Endothelial cell of umbilical vein (primary cell): ENCODE measurements at regions not wholly inside any gene's neighbourhood (a gene's known extent, or its start where the extent isn't known, plus 50 kb on each side); places are given as distances from the start of the nearest gene placed in this dataset.

Experiments
- BruUV-seq: library from RNA; stranded (reverse); fragments of 400-500 nt; replicated peaks from 2 replicates; lab custom pipeline; 2021; lab: Mats Ljungman, UMichigan
- CTCF ChIA-PET: fragments of 300-600, 350-600 bp; sonication (Branson Sonifier 250); formaldehyde crosslinking; loops from one replicate; lab custom pipeline; 2021; ENCODE audit warnings: antibody characterized with exemption, inconsistent platforms; lab: Charles Lee
- POLR2A ChIA-PET: fragments of 300-600, 350-600 bp; sonication (Branson Sonifier 250); formaldehyde crosslinking; loops from one replicate; lab custom pipeline; 2021; ENCODE audit warnings: antibody characterized with exemption, inconsistent platforms; lab: Charles Lee
- DNase-seq: peaks from one replicate; pipeline ENCODE4 v3.0.0-alpha.2; 2011; ENCODE audit warnings: low read depth, low spot score
- FAIRE-seq: peaks from 2 replicates; lab custom pipeline; 2011; peaks lifted over from hg19 to GRCh38; lab: Jason Lieb, UNC
- H2AFZ ChIP-seq: 2 replicates; pipeline ENCODE4 v1.6.0; 2012; ENCODE audit warnings: low read depth, low read length, control low read depth, inconsistent platforms
- H3K27ac ChIP-seq: 2 replicates; pipeline ENCODE4 v1.5.1; 2011; ENCODE audit warnings: low read depth, mild to moderate bottlenecking, control low read depth, low read length, moderate library complexity; ENCODE audit not compliant: insufficient read depth
- H3K27me3 ChIP-seq, 2 experiments: 2 replicates each; pipeline versions ENCODE4 v1.6.0 to v1.6.1; 2011; ENCODE audit warnings: low read length in 2 of 2, mixed read lengths in 1 of 2; ENCODE audit not compliant: control insufficient read depth in 2 of 2, insufficient read depth in 2 of 2
- H3K36me3 ChIP-seq, 2 experiments: 2 replicates in 1 of 2; 3 replicates in 1 of 2; pipeline ENCODE4 v1.5.1; 2011; ENCODE audit warnings: low read length in 2 of 2, mild to moderate bottlenecking in 1 of 2, moderate library complexity in 1 of 2; ENCODE audit not compliant: control insufficient read depth in 2 of 2, insufficient read depth in 2 of 2; ENCODE audit errors: extremely low read depth in 1 of 2
- H3K4me1 ChIP-seq: 3 replicates; pipeline ENCODE4 v1.5.1; 2011; ENCODE audit warnings: mild to moderate bottlenecking, low read length; ENCODE audit not compliant: control insufficient read depth, insufficient read depth; ENCODE audit errors: extremely low read depth
- H3K4me2 ChIP-seq: 2 replicates; pipeline ENCODE4 v1.6.1; 2011; ENCODE audit warnings: low read length, control low read depth, mixed read lengths; ENCODE audit not compliant: insufficient read depth
- H3K4me3 ChIP-seq, 3 experiments: fragments of 200-600 bp in 1 of 3; sonication (generic), shearing (Covaris generic) in 1 of 3; replicated peaks in 1 of 3; 2 replicates each; pipeline ENCODE4 v1.5.1; 2011 to 2016; ENCODE audit warnings: control low read depth in 3 of 3, low read length in 3 of 3, mild to moderate bottlenecking in 2 of 3, inconsistent platforms in 1 of 3, low read depth in 1 of 3, moderate library complexity in 1 of 3; ENCODE audit not compliant: insufficient read depth in 1 of 3
- H3K79me2 ChIP-seq: 2 replicates; pipeline ENCODE4 v1.6.0; 2012; ENCODE audit warnings: low read length, inconsistent platforms; ENCODE audit not compliant: control insufficient read depth, insufficient read depth
- H3K9ac ChIP-seq: replicated peaks from 2 replicates; pipeline ENCODE3; 2011; ENCODE audit warnings: low read length, control low read depth; ENCODE audit not compliant: insufficient read depth; ENCODE audit errors: extremely low read depth
- H3K9me1 ChIP-seq: replicated peaks from 3 replicates; pipeline ENCODE4 v1.6.0; 2011; ENCODE audit warnings: mild to moderate bottlenecking, low read length; ENCODE audit not compliant: control insufficient read depth, insufficient read depth; ENCODE audit errors: extremely low read depth
- H3K9me3 ChIP-seq: replicated peaks from 2 replicates; pipeline ENCODE4 v1.5.1; 2012; ENCODE audit warnings: low read length, inconsistent platforms; ENCODE audit not compliant: control insufficient read depth, insufficient read depth
- H4K20me1 ChIP-seq: replicated peaks from 2 replicates; pipeline ENCODE3; 2011; ENCODE audit warnings: mild to moderate bottlenecking, low read length; ENCODE audit not compliant: control insufficient read depth, insufficient read depth; ENCODE audit errors: extremely low read depth
- EZH2 ChIP-seq: IDR thresholded peaks from 2 replicates; pipeline ENCODE4 v1.6.1; 2012; ENCODE audit warnings: borderline replicate concordance, low read depth, mild to moderate bottlenecking, moderate library complexity, low read length, inconsistent platforms; ENCODE audit not compliant: severe bottlenecking
- FOS ChIP-seq: IDR thresholded peaks from 2 replicates; pipeline ENCODE4 v1.6.1; 2011; ENCODE audit warnings: mild to moderate bottlenecking, low read length, moderate library complexity, borderline replicate concordance; ENCODE audit not compliant: insufficient read depth
- GATA2 ChIP-seq: IDR thresholded peaks from 2 replicates; pipeline ENCODE4 v1.7.0; 2011; ENCODE audit warnings: low read depth, mild to moderate bottlenecking, moderate library complexity, mixed read lengths, low read length; ENCODE audit not compliant: insufficient read length, insufficient read depth
- JUN ChIP-seq: IDR thresholded peaks from 2 replicates; pipeline ENCODE4 v1.6.1; 2011; ENCODE audit warnings: borderline replicate concordance, low read depth; ENCODE audit not compliant: insufficient read length, insufficient read depth
- MAX ChIP-seq: IDR thresholded peaks from 2 replicates; pipeline ENCODE4 v1.6.1; 2011; ENCODE audit not compliant: insufficient read depth, insufficient read length
- MYC ChIP-seq: IDR thresholded peaks from one replicate; pipeline ENCODE4 v1.6.1; 2011; ENCODE audit warnings: mild to moderate bottlenecking, low read depth, low read length
- POLR2A ChIP-seq: IDR thresholded peaks from 2 replicates; pipeline ENCODE4 v1.6.1; 2012; ENCODE audit warnings: low read depth, mild to moderate bottlenecking, control low read depth, low read length
- POLR2AphosphoS5 ChIP-seq: IDR thresholded peaks from 2 replicates; pipeline ENCODE4 v1.6.1; 2012; ENCODE audit warnings: low read depth, mild to moderate bottlenecking, control low read depth, low read length, moderate library complexity; ENCODE audit not compliant: insufficient read depth
- dilution Hi-C: fragments of 300-500 bp; cut with MboI; formaldehyde crosslinking; loops from one replicate; pipeline ENCODE4 v1.15.0; 2019; ENCODE audit warnings: low sequenced_read_pairs; ENCODE audit not compliant: extremely low pct_ligation_motif_present
- intact Hi-C: fragments of 100-400 bp; cut with micrococcal nuclease; formaldehyde crosslinking; loops from one replicate; pipeline ENCODE4 v1.10.0; 2022
- TF ChIP-seq, protein P1 (sequence below), 2 donors: IDR thresholded peaks; 1 replicate in 1 of 2; 2 replicates in 1 of 2; pipeline ENCODE4 v1.5.1; 2011; ENCODE audit warnings: low read length in 2 of 2, mild to moderate bottlenecking in 2 of 2, moderate library complexity in 2 of 2, control low read depth in 1 of 2, inconsistent platforms in 1 of 2, low read depth in 1 of 2; ENCODE audit not compliant: insufficient read depth in 1 of 2; ENCODE audit errors: extremely low read depth in 1 of 2

DNA sequence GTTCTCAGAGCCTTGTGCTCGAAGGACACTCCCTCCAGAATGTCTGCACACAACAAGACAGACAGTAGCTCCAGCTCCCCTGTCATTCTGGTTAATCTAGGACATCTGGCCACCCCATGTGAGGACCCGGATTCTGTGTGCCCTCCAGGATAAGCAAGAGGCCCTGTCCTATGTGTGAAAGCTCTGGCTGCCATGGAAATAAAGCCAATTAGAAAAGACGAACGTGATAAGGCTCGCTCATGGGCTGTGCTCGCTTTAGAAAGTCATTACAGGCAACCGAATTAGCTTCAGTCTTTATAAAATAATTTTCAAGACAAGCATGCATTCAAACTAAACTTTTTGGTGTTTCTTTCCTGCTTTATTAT is 263.4 kb downstream of the INHBA start:
- no peak for DNase-seq
- Histone ChIP-seq H3K4me2 (no peak overlapping the region), H3K4me1 (no peaks in the 10 kb centered on the region), H4K20me1 (no peaks in the 10 kb centered on the region), H3K9me3 (no peaks in the 10 kb centered on the region), H3K4me3 (no peak overlapping the region), H3K79me2 (no peaks in the 10 kb centered on the region), H2AFZ (no peak overlapping the region), H3K27me3 (no peaks in the 10 kb centered on the region), H3K9ac (no peak overlapping the region), H3K27ac (no peak overlapping the region), H3K9me1 (no peaks in the 10 kb centered on the region), H3K36me3 (no peaks in the 10 kb centered on the region)
- no peak for TF ChIP-seq JUN
- no peak for TF ChIP-seq POLR2A
- TF ChIP-seq, protein P1, sequence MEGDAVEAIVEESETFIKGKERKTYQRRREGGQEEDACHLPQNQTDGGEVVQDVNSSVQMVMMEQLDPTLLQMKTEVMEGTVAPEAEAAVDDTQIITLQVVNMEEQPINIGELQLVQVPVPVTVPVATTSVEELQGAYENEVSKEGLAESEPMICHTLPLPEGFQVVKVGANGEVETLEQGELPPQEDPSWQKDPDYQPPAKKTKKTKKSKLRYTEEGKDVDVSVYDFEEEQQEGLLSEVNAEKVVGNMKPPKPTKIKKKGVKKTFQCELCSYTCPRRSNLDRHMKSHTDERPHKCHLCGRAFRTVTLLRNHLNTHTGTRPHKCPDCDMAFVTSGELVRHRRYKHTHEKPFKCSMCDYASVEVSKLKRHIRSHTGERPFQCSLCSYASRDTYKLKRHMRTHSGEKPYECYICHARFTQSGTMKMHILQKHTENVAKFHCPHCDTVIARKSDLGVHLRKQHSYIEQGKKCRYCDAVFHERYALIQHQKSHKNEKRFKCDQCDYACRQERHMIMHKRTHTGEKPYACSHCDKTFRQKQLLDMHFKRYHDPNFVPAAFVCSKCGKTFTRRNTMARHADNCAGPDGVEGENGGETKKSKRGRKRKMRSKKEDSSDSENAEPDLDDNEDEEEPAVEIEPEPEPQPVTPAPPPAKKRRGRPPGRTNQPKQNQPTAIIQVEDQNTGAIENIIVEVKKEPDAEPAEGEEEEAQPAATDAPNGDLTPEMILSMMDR (IDR thresholded peaks at IDR 0.05; ENCODE audit: extremely low read depth in 1 of 2, insufficient read depth in 1 of 2, low read depth in 1 of 2, low read length in 2 of 2) = no peak
- no peak for TF ChIP-seq EZH2
- TF ChIP-seq GATA2 = no peak
- no peak for TF ChIP-seq MYC
- no peak for TF ChIP-seq MAX
- no peak for TF ChIP-seq FOS
- TF ChIP-seq POLR2AphosphoS5 = no peak
- dilution Hi-C loops = no loop called here
- CTCF ChIA-PET = interaction anchor here (1.2 kb wide), 1 partner anchor 14 kb away, joined by 3 read pairs; no protein-coding TSS in a partner anchor
- intact Hi-C loops = no loop called here
- POLR2A ChIA-PET = no interaction called here
- BruUV-seq = no TSS peak
- FAIRE-seq = no peak
